H1 (cell line): ENCODE measurements at regions not wholly inside any gene's neighbourhood (a gene's known extent, or its start where the extent isn't known, plus 50 kb on each side); places are given as distances from the start of the nearest gene placed in this dataset.

ENCODE experiments used
- BRCA1 ChIP-seq: IDR thresholded peaks from 2 replicates; pipeline ENCODE4 v1.6.1; 2012; ENCODE audit warnings: low read depth, low read length, improper control_type of control experiment
- HDAC6 ChIP-seq: IDR thresholded peaks from one replicate; pipeline ENCODE4 v1.7.1; 2012; ENCODE audit warnings: low read depth, mild to moderate bottlenecking, inconsistent platforms, low read length, moderate library complexity
- KDM4A ChIP-seq: IDR thresholded peaks from one replicate; pipeline ENCODE4 v1.7.1; 2012; ENCODE audit warnings: low read depth, mild to moderate bottlenecking, moderate library complexity, low read length, inconsistent platforms; ENCODE audit not compliant: severe bottlenecking
- MAFK ChIP-seq: IDR thresholded peaks from 2 replicates; pipeline ENCODE4 v1.6.1; 2012; ENCODE audit warnings: low read depth, mild to moderate bottlenecking, improper control_type of control experiment, low read length
- POLR2A ChIP-seq, 2 experiments: IDR thresholded peaks; 1 replicate in 1 of 2; 2 replicates in 1 of 2; pipeline ENCODE4 v1.6.1; 2011; ENCODE audit warnings: low read depth in 2 of 2, low read length in 2 of 2, mild to moderate bottlenecking in 2 of 2; ENCODE audit errors: control extremely low read depth in 1 of 2
- POLR2AphosphoS5 ChIP-seq: IDR thresholded peaks from 2 replicates; pipeline ENCODE4 v1.6.1; 2011; ENCODE audit warnings: low read depth, low read length
- SIX5 ChIP-seq: IDR thresholded peaks from 2 replicates; pipeline ENCODE4 v1.6.1; 2011; ENCODE audit warnings: mild to moderate bottlenecking, low read depth, low read length

GRCh38 chr2:51149725-51150124, 117.8 kb upstream of the NRXN1 start (continued):
- TF ChIP-seq POLR2AphosphoS5: no peak
- TF ChIP-seq HDAC6: no peak
- TF ChIP-seq MAFK: no peak
- TF ChIP-seq SIX5: no peak
- TF ChIP-seq POLR2A (IDR thresholded peaks at IDR 0.05; ENCODE audit: control extremely low read depth in 1 of 2, low read depth in 2 of 2, low read length in 2 of 2): no peak
- no peak for TF ChIP-seq KDM4A
- no peak for TF ChIP-seq BRCA1
- TF ChIP-seq, all 59 proteins: peak for 0
